DMS53 treated with DMSO at 0.1 percent for 48 hours (cell line): ENCODE measurements at regions not wholly inside any gene's neighbourhood (a gene's known extent, or its start where the extent isn't known, plus 50 kb on each side); places are given as distances from the start of the nearest gene placed in this dataset.

Experiments
- DNase-seq: peaks from one replicate; lab custom pipeline; 2025; ENCODE audit not compliant: unreplicated experiment; lab: John Stamatoyannopoulos, UW

- no peak for DNase-seq
Observed at GRCh38 chr2:37833423-37833822, 91.7 kb upstream of the RMDN2 start.

DNA sequence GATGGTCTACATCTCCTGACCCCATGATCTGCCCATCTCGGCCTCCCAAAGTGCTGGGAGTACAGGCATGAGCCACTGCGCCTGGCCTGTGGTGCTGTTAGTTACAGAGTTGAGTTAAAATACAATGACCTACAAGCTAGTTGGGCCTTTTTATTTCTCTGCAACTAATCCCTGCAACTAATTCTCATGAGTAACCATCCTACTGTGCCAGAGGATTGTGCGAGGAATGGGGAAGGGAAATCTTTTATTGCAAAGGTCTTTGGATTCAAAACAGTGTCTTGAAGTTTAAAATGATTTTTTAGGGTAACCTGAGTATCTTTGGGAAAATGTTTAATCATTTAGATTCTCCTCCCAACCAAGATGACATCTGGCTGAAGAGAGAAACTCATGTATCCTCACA, 88.8 kb upstream of the RMDN2 start:
- DNase-seq = no peak

DNA sequence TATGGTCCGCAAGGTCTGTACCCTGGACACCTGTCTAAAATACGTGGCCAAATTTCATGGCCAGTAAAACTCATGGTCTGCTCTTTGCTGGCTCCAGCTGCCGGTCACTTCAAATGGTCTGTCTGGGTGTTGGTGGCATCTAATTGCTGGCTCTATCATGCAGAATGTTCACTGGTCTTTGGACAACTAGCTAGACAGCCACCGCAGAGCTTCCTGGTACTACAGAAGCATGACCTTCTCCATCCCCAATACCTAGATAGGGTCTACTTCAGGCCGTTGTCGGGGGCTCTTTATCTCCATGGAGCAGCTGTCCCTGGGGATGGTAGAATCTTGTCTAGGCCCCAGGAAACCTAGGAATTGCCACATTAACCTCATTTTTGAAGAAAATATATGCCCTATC, 88.4 kb upstream of the RMDN2 start:
- no peak for DNase-seq

- no peak for DNase-seq
Observed at GRCh38 chr2:37837628-37838328, 87.3 kb upstream of the RMDN2 start.

DNA sequence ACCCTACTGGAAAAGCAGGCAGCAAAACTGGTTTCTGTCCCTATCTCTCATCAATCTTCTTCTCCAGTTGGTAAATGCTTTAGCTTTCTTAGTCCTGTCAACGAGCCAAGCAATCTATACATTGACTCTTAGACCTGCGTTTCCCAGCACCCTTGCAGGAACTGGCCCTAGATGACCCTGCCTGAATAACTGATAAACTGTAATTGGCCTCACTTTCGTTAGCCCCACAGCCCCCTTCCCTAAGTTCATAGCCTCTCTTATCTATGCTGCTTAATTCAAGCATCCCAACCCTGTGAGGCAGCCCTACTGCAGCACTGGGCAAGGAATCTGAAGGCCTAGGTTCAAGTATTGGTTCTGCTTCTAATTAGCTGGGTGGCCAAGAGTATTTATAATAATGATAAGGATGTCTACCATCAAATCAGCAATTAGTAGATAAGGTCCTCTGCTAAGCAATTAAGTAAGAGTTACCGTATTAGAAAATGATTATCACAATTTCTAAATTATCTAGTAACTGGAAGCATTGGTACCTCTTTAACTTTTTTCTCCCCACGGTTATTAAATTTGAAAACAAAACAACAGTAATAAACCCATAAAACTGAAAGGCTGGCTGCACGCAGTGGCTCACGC, 86.4 kb upstream of the RMDN2 start:
- DNase-seq = no peak

DNA sequence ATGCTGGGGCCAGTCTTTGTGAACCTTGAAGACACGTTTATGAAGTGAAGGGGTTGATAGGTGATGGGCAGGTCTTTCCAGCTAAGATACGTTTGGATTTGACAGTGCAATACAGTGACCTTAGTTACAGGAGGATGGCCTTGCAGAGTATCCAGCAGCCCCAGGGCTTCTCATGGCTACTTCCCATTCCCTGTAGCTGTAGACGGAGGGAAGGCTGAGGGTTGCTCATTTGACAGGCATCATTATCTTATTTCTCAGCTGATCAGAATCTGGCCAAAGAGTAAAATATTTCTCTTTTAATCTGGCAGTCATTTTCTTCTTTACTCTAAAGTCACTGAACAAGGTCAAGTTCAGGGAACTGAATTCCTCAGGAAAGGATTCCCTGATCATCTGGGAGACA, 85.1 kb upstream of the RMDN2 start:
- DNase-seq = no peak

DNA sequence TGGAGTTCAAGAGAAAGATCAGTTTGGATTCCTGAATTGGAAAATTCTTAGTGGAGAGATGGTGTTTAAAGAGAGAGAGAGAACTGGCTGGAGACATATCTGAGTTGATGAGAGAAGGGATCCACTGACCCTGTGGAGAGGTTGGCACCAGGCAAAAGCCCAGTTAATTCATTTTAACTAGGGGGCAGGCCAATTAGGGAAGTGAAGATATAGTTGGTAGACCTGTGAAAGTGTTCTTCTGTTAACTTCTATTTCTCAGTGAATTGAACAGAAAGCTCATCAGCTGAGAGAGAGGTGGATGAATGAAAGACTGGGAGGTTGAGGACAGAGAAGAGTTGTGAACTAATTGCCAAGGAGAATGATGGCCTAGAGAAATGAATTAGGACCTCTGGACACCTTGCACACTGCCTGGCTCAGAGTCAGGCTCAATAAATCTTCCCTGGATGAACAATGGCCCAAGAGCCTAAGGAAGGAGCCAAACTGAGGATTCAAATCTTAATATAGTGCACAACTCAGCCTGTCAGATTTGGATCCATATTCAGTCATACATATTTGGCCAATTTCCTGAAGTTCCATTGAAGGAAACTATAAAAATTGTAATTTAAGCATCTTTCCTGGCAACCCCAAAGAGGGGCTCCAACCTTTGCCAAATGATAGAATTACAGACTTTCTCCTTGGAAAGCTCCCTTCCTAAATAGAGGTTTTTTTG, 82.2 kb upstream of the RMDN2 start:
- DNase-seq = no peak

- no peak for DNase-seq
Observed at GRCh38 chr2:37843556-37843955, 81.5 kb upstream of the RMDN2 start.

DNA sequence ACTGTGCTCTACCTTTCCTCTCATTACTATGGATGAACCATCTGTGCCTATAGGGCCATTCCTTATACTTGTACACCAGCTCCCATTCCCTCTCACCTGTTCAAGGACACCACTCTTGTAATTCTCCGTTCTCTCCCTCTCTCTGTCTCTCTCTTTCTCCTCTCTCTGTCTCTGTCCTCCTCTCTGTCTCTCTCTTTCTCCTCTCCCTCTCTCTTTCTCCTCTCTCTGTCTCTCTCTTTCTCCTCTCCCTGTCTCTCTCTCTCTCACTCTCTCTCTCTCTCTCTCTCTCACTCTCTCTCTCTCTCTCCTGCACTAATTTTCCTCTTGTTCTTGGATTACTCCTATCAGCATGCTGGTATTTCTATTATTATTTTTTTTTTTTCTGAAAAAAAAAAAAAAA, 78.9 kb upstream of the RMDN2 start:
- no peak for DNase-seq

DNA sequence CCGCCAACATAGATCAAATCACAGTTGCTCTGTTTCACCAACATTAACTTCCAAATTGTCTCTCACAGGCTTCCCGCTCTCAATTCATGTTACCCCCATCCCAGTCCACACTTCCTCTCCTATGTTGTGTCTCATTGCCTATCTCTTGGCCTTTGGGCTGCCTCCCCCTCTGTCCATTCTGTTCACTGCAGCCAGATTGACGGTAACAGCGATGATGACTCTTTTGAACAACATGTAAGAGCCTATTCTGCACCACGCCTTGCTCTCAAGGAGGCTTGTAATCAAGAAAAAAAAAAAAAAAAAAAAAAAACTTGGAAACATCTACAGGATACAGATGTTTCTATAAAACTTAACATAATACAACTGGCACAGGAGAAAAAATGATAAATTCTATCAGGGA, 77.3 kb upstream of the RMDN2 start:
- DNase-seq = no peak

DNA sequence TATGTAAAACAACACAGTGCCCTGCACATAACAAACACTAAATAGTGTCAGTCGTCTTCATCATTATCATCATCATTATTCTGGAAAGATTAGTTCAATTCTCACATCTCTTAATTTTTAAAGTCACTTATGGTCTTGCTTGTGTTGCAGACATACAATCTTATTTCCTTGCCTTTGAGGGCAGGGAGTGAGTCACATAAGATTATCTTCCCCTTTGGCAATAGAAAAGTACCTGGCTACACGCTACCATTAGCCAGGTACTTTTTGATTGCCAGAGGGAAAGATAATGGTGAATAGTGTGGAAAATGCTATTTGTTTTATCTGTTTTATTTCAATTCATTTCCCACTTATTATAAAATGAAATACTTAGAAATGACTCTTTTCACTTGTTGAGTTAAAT, 76.6 kb upstream of the RMDN2 start:
- no peak for DNase-seq

DNA sequence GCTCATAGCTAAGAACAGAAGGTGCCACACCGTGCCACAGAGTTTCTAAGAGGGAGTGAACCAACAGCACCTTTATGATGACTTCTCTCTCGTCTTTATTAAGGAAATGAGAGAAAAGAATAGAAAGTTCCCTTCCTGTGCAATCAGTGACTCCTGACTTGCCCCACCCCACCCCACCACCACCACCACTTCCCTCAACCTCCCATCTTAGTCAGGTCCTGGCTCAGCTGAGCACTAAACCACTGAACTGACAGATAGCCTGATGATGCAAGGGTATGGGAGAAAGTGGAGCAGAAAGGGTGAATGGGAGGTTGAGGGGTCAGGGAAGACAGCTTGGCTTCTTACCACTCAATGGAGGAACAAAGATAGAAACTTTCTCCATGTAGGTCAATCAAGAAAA, 75.2 kb upstream of the RMDN2 start:
- no peak for DNase-seq

- DNase-seq = no peak
Observed at GRCh38 chr2:37851428-37851827, 73.7 kb upstream of the RMDN2 start.

- DNase-seq = no peak
Observed at GRCh38 chr2:37851828-37852584, 73.1 kb upstream of the RMDN2 start.

- DNase-seq = no peak
Observed at GRCh38 chr2:37852585-37853014, 72.5 kb upstream of the RMDN2 start.

- DNase-seq = no peak
Observed at GRCh38 chr2:37854676-37855282, 70.3 kb upstream of the RMDN2 start.

DNA sequence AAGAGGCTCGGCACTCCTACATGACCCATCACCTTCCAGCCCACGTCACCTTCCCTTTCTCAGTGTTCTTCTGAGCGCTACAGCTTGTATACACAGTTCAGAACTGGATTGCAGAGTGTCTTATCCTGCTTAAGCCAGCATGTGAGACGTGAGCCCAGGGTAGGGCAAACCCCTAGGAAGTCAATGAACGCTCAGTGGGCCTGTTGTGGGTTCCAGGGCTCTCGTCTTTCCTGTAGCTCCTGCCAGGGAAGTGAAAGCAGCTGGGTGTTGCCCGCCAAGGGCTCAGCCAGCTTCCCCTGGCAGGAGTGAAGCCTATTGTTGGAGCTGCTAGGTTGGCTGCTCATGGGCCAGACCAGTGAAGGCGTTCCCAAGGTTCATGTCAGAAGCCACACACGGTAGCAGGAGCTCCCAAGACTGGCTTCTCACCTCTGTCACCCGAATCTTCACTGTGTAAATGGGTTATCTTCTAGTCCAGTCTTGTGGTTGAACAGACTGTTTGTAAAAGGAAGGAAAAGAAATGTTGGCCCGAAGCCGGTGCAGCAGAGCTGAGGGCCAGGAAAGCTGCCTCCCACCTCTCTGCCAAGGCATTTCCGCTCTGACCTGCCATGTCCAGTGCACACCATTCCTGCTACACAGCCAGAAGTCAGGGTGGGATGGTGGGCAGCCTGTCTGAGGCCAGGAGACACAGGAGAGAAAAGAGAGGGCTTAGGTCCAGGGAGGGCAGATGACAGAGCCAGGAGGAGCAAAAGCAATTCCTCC, 69.6 kb upstream of the RMDN2 start:
- no peak for DNase-seq

DNA sequence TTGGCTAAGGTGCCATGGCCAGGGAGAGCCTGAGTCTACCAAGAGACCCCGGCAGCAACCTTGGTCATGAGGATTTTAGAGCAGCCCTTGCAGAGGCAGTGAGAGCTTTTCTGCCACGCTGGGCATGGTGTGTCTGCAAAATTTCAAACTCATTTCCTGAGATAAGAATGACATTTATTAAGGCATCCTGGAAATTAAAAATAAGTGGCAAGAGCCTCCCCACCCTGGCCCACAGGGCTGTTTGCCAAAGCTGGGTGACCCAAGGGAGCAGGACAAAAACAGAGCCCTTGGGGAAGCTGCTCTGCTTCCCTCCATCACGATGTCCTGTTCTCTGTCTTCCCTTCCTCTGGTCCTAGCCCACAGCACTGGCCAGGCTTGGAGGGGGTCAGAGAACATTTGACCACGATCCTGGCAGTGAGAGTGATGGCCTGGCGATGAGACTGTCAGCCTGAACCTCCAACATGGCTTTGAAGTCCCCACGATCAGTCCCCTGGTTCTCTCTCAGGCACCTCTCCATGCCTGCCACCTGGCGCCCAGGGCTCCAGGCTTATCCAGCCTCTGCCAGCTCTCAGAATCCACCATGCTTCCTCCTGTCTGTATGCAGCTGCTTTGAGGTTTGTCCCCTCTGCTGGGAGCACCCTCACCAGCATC, 68.9 kb upstream of the RMDN2 start:
- no peak for DNase-seq

- no peak for DNase-seq
Observed at GRCh38 chr2:37857575-37858399, 67.3 kb upstream of the RMDN2 start.
